ENCODE measurements at regions not wholly inside any gene's neighbourhood (a gene's known extent, or its start where the extent isn't known, plus 50 kb on each side); places are given as distances from the start of the nearest gene placed in this dataset.

DNA sequence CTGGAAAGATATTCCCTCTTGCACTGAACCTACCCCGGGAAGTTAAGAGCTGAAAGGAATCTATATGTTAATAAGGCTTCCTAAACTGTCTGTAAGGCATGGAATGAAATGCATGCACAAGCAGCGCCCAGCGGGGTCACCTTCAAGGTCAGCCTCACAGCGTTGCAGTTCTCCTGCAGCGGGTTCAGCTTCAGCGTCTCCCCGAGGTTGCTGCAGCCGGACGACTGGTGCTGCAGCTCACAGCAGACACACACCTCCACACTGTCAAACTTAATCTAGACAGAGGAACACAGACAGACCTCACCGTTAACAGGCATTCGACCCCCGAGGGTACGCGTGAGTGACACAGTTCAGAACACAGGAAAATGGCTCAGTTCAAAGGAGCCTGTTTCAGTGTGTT is 73.3 kb downstream of the NSMCE3 start:
- Histone ChIP-seq H3K36me3 (replicated peaks in 1 of 2; ENCODE audit: control insufficient read depth in 1 of 2, insufficient read depth in 2 of 2, low read length in 1 of 2) (no peaks in the 10 kb centered on the region), H4K20me1 (ENCODE audit: insufficient read depth) (no peaks in the 10 kb centered on the region), H3K9me2 (no peaks in the 10 kb centered on the region), H2AFZ (ENCODE audit: low read depth) (no peak overlapping the region), H3K27me3 (ENCODE audit: insufficient read depth) (no peaks in the 10 kb centered on the region), H3K9me3 (no peaks in the 10 kb centered on the region), H3K79me2 (ENCODE audit: insufficient read depth) (no peaks in the 10 kb centered on the region), H3K4me1 (ENCODE audit: control insufficient read depth in 1 of 2, insufficient read depth in 2 of 2, low read depth in 1 of 2, low read length in 1 of 2) (peaks cover 0 to 5% of the 10 kb centered on the region in 2 experiments; a peak in 1 of 4 replicates), H3K4me3 (ENCODE audit: low read depth in 2 of 2, low read length in 1 of 2) (no peak overlapping the region; a peak in 1 of 4 replicates), H3K27ac (ENCODE audit: low read depth in 2 of 2, low read length in 1 of 2) (no peak overlapping the region), H3K9ac (no peak overlapping the region), H3F3A (replicated peaks; ENCODE audit: insufficient read depth) (no peaks in the 10 kb centered on the region), H3K4me2 (no peak overlapping the region)
- peak; percentile 54 for DNase-seq
- POLR2A ChIA-PET, result interaction anchor here (1.3 kb wide), 1 partner anchor 72 kb away, joined by 3 read pairs; no protein-coding TSS in a partner anchor
- 21% methylated on average over 14 of the region's 14 CpGs for WGBS (ENCODE audit: low lambda C conversion rate)
- CTCF ChIA-PET, result interaction anchor here (1.3 kb wide), 1 partner anchor 56 kb away, joined by 3 read pairs; no protein-coding TSS in a partner anchor
- TF ChIP-seq TAF1 (IDR thresholded peaks at IDR 0.05; ENCODE audit: borderline replicate concordance, low read depth, low read length) (no peak), RCOR1 (IDR thresholded peaks at IDR 0.05; ENCODE audit: low read length) (0 out of 2 replicates have a peak, but pooled peaks have one; percentile 14), REST (IDR thresholded peaks at IDR 0.05; ENCODE audit: low read depth, low read length) (no peak), EP300 (IDR thresholded peaks at IDR 0.05; ENCODE audit: borderline replicate concordance in 1 of 2, low read depth in 1 of 2, low read length in 1 of 2) (peak in 1 of 2 experiments; percentile 60; a peak in 1 of 4 replicates)

DNA sequence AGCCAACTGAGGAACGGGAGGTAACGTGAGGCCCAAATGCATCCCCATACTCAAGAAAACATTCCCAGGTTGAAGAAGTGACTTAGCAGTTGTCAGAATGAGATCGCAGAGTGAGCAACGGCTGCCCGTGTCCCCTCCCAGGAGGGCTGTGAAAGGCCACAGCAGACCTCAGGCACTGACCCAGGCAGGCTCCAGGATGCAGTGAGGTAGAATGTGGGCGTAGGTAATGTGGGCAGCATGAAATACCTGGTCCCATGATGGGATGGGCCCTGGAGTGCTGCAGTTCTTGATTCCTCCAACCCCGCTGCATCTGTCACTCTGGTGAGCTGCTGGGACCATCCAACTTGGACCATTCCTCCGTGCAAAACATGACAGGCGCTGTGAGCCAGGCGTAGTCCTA is 74.8 kb downstream of the NSMCE3 start:
- WGBS (ENCODE audit: low lambda C conversion rate), result 70% methylated on average over 5 of the region's 10 CpGs
- Histone ChIP-seq H3K9me3 (no peaks in the 10 kb centered on the region), H3K4me3 (ENCODE audit: low read depth in 2 of 2, low read length in 1 of 2) (no peak overlapping the region), H3K36me3 (replicated peaks in 1 of 2; ENCODE audit: control insufficient read depth in 1 of 2, insufficient read depth in 2 of 2, low read length in 1 of 2) (no peaks in the 10 kb centered on the region), H3K79me2 (ENCODE audit: insufficient read depth) (no peaks in the 10 kb centered on the region), H2AFZ (ENCODE audit: low read depth) (no peak overlapping the region), H3K27ac (ENCODE audit: low read depth in 2 of 2, low read length in 1 of 2) (no peak overlapping the region), H3K4me2 (no peak overlapping the region), H3K9ac (no peak overlapping the region), H3K4me1 (ENCODE audit: control insufficient read depth in 1 of 2, insufficient read depth in 2 of 2, low read depth in 1 of 2, low read length in 1 of 2) (peaks cover 0 to 5% of the 10 kb centered on the region in 2 experiments; a peak in 1 of 4 replicates), H3K9me2 (no peaks in the 10 kb centered on the region), H3F3A (replicated peaks; ENCODE audit: insufficient read depth) (no peaks in the 10 kb centered on the region), H3K27me3 (ENCODE audit: insufficient read depth) (no peaks in the 10 kb centered on the region; the same call in 1 of the 2 replicates), H4K20me1 (ENCODE audit: insufficient read depth) (no peaks in the 10 kb centered on the region)
- DNase-seq, result no peak
- POLR2A ChIA-PET, result no interaction called here
- TF ChIP-seq NFIC (IDR thresholded peaks at IDR 0.05; ENCODE audit: borderline replicate concordance), result no peak
- TF ChIP-seq, protein P1, sequence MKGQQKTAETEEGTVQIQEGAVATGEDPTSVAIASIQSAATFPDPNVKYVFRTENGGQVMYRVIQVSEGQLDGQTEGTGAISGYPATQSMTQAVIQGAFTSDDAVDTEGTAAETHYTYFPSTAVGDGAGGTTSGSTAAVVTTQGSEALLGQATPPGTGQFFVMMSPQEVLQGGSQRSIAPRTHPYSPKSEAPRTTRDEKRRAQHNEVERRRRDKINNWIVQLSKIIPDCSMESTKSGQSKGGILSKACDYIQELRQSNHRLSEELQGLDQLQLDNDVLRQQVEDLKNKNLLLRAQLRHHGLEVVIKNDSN (IDR thresholded peaks at IDR 0.05; ENCODE audit: borderline replicate concordance, low read depth), result no peak
- TF ChIP-seq RCOR1 (IDR thresholded peaks at IDR 0.05; ENCODE audit: low read length), result no peak
- TF ChIP-seq MEF2A (IDR thresholded peaks at IDR 0.05; ENCODE audit: borderline replicate concordance, low read depth), result no peak
- no peak for TF ChIP-seq FOXJ3 (CRISPR knock-in tag; IDR thresholded peaks at IDR 0.05)
- TF ChIP-seq RFX5 (IDR thresholded peaks at IDR 0.05; ENCODE audit: low read length), result no peak
- TF ChIP-seq RXRA (IDR thresholded peaks at IDR 0.05; ENCODE audit: borderline replicate concordance, low read depth), result no peak
- TF ChIP-seq, protein P2, sequence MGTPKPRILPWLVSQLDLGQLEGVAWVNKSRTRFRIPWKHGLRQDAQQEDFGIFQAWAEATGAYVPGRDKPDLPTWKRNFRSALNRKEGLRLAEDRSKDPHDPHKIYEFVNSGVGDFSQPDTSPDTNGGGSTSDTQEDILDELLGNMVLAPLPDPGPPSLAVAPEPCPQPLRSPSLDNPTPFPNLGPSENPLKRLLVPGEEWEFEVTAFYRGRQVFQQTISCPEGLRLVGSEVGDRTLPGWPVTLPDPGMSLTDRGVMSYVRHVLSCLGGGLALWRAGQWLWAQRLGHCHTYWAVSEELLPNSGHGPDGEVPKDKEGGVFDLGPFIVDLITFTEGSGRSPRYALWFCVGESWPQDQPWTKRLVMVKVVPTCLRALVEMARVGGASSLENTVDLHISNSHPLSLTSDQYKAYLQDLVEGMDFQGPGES (IDR thresholded peaks at IDR 0.05; ENCODE audit: low read depth, low read length), result no peak
- TF ChIP-seq, protein P3, sequence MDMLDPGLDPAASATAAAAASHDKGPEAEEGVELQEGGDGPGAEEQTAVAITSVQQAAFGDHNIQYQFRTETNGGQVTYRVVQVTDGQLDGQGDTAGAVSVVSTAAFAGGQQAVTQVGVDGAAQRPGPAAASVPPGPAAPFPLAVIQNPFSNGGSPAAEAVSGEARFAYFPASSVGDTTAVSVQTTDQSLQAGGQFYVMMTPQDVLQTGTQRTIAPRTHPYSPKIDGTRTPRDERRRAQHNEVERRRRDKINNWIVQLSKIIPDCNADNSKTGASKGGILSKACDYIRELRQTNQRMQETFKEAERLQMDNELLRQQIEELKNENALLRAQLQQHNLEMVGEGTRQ (IDR thresholded peaks at IDR 0.05; ENCODE audit: borderline replicate concordance, low read depth, low read length), result no peak
- TF ChIP-seq EP300 (IDR thresholded peaks at IDR 0.05; ENCODE audit: borderline replicate concordance in 1 of 2, low read depth in 1 of 2, low read length in 1 of 2), result no peak
- CTCF ChIA-PET, result no interaction called here
